GM12878 (cell line): ENCODE measurements at regions not wholly inside any gene's neighbourhood (a gene's known extent, or its start where the extent isn't known, plus 50 kb on each side); places are given as distances from the start of the nearest gene placed in this dataset.

Source experiments
- ATAC-seq: fragments of 200-7000 bp; cut with Tn5 transposase; 3 replicates; pipeline ENCODE4 v1.9.1; 2020; ENCODE audit warnings: mild to moderate bottlenecking, moderate library complexity
- BruUV-seq: library from RNA; stranded (reverse); fragments of 400-500 nt; replicated peaks from 2 replicates; lab custom pipeline; 2021; lab: Mats Ljungman, UMichigan
- CTCF ChIA-PET: fragments of 300-600 bp; sonication (Branson Sonifier 250); formaldehyde crosslinking; extraction: SDS; loops from one replicate; lab custom pipeline; 2021; ENCODE audit warnings: inconsistent platforms; lab: Yijun Ruan, JAX
- POLR2A ChIA-PET: fragments of 350-600 bp; formaldehyde crosslinking; extraction: SDS; loops from one replicate; lab custom pipeline; 2021; ENCODE audit warnings: inconsistent platforms; lab: Charles Lee
- RAD21 ChIA-PET: fragments of 300-600 bp; sonication (Branson Sonifier 250); formaldehyde crosslinking; loops from one replicate; lab custom pipeline; 2023; ENCODE audit warnings: antibody characterized with exemption; ENCODE audit not compliant: unreplicated experiment; lab: Charles Lee
- SMC1A ChIA-PET: fragments of 300-600 bp; sonication (Branson Sonifier 250); formaldehyde crosslinking; loops from one replicate; lab custom pipeline; 2023; ENCODE audit not compliant: unreplicated experiment, uncharacterized antibody; lab: Charles Lee
- DNase-seq: peaks from one replicate; pipeline ENCODE4 v3.0.0-alpha.2; 2011; ENCODE audit warnings: low read depth, low spot score
- FAIRE-seq: peaks from 3 replicates; lab custom pipeline; 2011; peaks lifted over from hg19 to GRCh38; lab: Jason Lieb, UNC
- H2AFZ ChIP-seq: 2 replicates; pipeline ENCODE4 v1.6.0; 2011; ENCODE audit warnings: low read depth, low read length, control low read depth; ENCODE audit not compliant: control insufficient read depth
- H3K27ac ChIP-seq: 2 replicates; pipeline ENCODE4 v1.5.1; 2011; ENCODE audit warnings: control low read depth; ENCODE audit not compliant: control insufficient read depth, insufficient read depth
- H3K27me3 ChIP-seq, 2 experiments: replicated peaks in 1 of 2; 2 replicates each; pipeline versions ENCODE4 v1.6.0 to v1.6.1; 2011; ENCODE audit warnings: low read length in 1 of 2; ENCODE audit not compliant: control insufficient read depth in 2 of 2, insufficient read depth in 2 of 2
- H3K36me3 ChIP-seq, 2 experiments: 2 replicates each; pipeline ENCODE4 v1.5.1; 2011; ENCODE audit warnings: low read length in 1 of 2; ENCODE audit not compliant: control insufficient read depth in 2 of 2, insufficient read depth in 2 of 2
- H3K4me1 ChIP-seq: 2 replicates; pipeline ENCODE4 v1.6.1; 2011; ENCODE audit warnings: mild to moderate bottlenecking, low read length, moderate library complexity, mixed read lengths; ENCODE audit not compliant: control insufficient read depth, insufficient read depth
- H3K4me2 ChIP-seq: 2 replicates; pipeline ENCODE4 v1.6.0; 2011; ENCODE audit warnings: control low read depth; ENCODE audit not compliant: control insufficient read depth, insufficient read depth
- H3K4me3 ChIP-seq: fragments of 200-600 bp; sonication (generic); 2 replicates; pipeline ENCODE4 v1.5.1; 2016
- H3K79me2 ChIP-seq: 2 replicates; pipeline ENCODE4 v1.6.0; 2011; ENCODE audit warnings: low read length; ENCODE audit not compliant: control insufficient read depth, insufficient read depth
- H3K9ac ChIP-seq: 2 replicates; pipeline ENCODE4 v1.8.0; 2011; ENCODE audit warnings: low read length, control low read depth, mixed read lengths; ENCODE audit not compliant: control insufficient read depth, insufficient read depth
- H3K9me3 ChIP-seq: replicated peaks from 3 replicates; pipeline ENCODE4 v1.5.1; 2011; ENCODE audit warnings: mild to moderate bottlenecking, low read length; ENCODE audit not compliant: control insufficient read depth, insufficient read depth
- H4K20me1 ChIP-seq: 2 replicates; pipeline ENCODE4 v1.6.0; 2011; ENCODE audit not compliant: control insufficient read depth, insufficient read depth
- BHLHE40 ChIP-seq, 2 experiments: fragments of 450-650 bp in 1 of 2; IDR thresholded peaks; 2 replicates each; pipeline ENCODE4 v1.6.1; 2011 to 2017; ENCODE audit warnings: low read depth in 2 of 2, borderline replicate concordance in 1 of 2, improper control_type of control experiment in 1 of 2, low read length in 1 of 2, mild to moderate bottlenecking in 1 of 2
- CBX5 ChIP-seq: sonication (generic); IDR thresholded peaks from 2 replicates; pipeline ENCODE4 v1.6.1; 2016; ENCODE audit warnings: low read depth, moderate library complexity, mild to moderate bottlenecking, inconsistent platforms
- EGR1 ChIP-seq, 2 experiments: IDR thresholded peaks; 1 replicate in 1 of 2; 2 replicates in 1 of 2; pipeline ENCODE4 v1.6.1; 2011 to 2012; ENCODE audit warnings: low read depth in 2 of 2, low read length in 2 of 2, borderline replicate concordance in 1 of 2, mild to moderate bottlenecking in 1 of 2, moderate library complexity in 1 of 2
- GATAD2B ChIP-seq: fragments of 450-650 bp; conservative IDR thresholded peaks from 2 replicates; pipeline ENCODE4 v1.6.1; 2017; ENCODE audit warnings: low read depth, mild to moderate bottlenecking, moderate library complexity
- IKZF2 ChIP-seq, 2 experiments: fragments of 450-650 bp; IDR thresholded peaks; 2 replicates each; pipeline ENCODE4 v1.6.1; 2017; ENCODE audit warnings: mild to moderate bottlenecking in 2 of 2, moderate library complexity in 2 of 2
- KLF5 ChIP-seq: fragments of 450-650 bp; IDR thresholded peaks from 2 replicates; pipeline ENCODE4 v1.6.1; 2014; ENCODE audit warnings: mild to moderate bottlenecking; ENCODE audit not compliant: partially characterized antibody
- MTA3 ChIP-seq: IDR thresholded peaks from 2 replicates; pipeline ENCODE4 v1.6.1; 2012; ENCODE audit warnings: low read length, inconsistent platforms, borderline replicate concordance
- POLR2AphosphoS5 ChIP-seq: IDR thresholded peaks from 2 replicates; pipeline ENCODE4 v1.6.1; 2011; ENCODE audit warnings: mild to moderate bottlenecking, low read length, inconsistent platforms
- RAD21 ChIP-seq: IDR thresholded peaks from 2 replicates; pipeline ENCODE4 v1.6.1; 2011; ENCODE audit warnings: mild to moderate bottlenecking, low read depth, low read length, moderate library complexity; ENCODE audit not compliant: insufficient read depth
- RBBP5 ChIP-seq: fragments of 200-600 bp; sonication (generic); conservative IDR thresholded peaks from 2 replicates; pipeline ENCODE4 v1.6.1; 2016
- SP1 ChIP-seq: IDR thresholded peaks from one replicate; pipeline ENCODE4 v1.6.1; 2011; ENCODE audit warnings: low read depth, low read length
- TCF12 ChIP-seq: IDR thresholded peaks from 2 replicates; pipeline ENCODE4 v1.6.1; 2011; ENCODE audit warnings: low read depth, mild to moderate bottlenecking, low read length
- ZNF217 ChIP-seq: fragments of 450-650 bp; IDR thresholded peaks from 2 replicates; pipeline ENCODE4 v1.6.1; 2017; ENCODE audit warnings: antibody characterized with exemption, mild to moderate bottlenecking
- WGBS: methylation state at CpG from one replicate; pipeline ENCODE4 v1.1.6; 2016; ENCODE audit warnings: low lambda C conversion rate; ENCODE audit not compliant: insufficient replicate concordance, insufficient coverage; ENCODE audit errors: missing lambda C conversion rate; 5-methylcytosine and 5-hydroxymethylcytosine counted together
- in situ Hi-C: fragments of 300-500 bp; cut with MboI; formaldehyde crosslinking; loops from 9 replicates; pipeline ENCODE4 v1.14.3; 2018; ENCODE audit warnings: mixed read lengths
- intact Hi-C: fragments of 100-400 bp; cut with micrococcal nuclease; formaldehyde crosslinking; loops from one replicate; pipeline ENCODE4 v1.14.2; 2022; ENCODE audit not compliant: unreplicated experiment
- TF ChIP-seq, protein P1 (sequence below): fragments of 450-650 bp; formaldehyde crosslinking; IDR thresholded peaks from 2 replicates; pipeline ENCODE4 v1.4.0; 2022; ENCODE audit warnings: mild to moderate bottlenecking, moderate library complexity

- Histone ChIP-seq H3K4me1 (no peaks in the 10 kb centered on the region), H3K9me3 (no peaks in the 10 kb centered on the region), H3K27me3 (no peaks in the 10 kb centered on the region), H3K27ac (no peak overlapping the region), H3K36me3 (no peaks in the 10 kb centered on the region), H3K4me2 (no peak overlapping the region), H3K4me3 (no peak overlapping the region), H3K79me2 (no peaks in the 10 kb centered on the region), H2AFZ (no peak overlapping the region), H3K9ac (no peak overlapping the region), H4K20me1 (no peaks in the 10 kb centered on the region)
- FAIRE-seq, result no peak
- ATAC-seq, result no peak
- ChIA-PET POLR2A (no interaction called here), RAD21 (no interaction called here), SMC1A (no interaction called here), CTCF (no interaction called here)
- TF ChIP-seq CBX5 (no peak), EGR1 (IDR thresholded peaks at IDR 0.05; ENCODE audit: borderline replicate concordance in 1 of 2, low read depth in 2 of 2, low read length in 2 of 2) (no peak), GATAD2B (no peak), RAD21 (no peak)
- TF ChIP-seq, protein P1, sequence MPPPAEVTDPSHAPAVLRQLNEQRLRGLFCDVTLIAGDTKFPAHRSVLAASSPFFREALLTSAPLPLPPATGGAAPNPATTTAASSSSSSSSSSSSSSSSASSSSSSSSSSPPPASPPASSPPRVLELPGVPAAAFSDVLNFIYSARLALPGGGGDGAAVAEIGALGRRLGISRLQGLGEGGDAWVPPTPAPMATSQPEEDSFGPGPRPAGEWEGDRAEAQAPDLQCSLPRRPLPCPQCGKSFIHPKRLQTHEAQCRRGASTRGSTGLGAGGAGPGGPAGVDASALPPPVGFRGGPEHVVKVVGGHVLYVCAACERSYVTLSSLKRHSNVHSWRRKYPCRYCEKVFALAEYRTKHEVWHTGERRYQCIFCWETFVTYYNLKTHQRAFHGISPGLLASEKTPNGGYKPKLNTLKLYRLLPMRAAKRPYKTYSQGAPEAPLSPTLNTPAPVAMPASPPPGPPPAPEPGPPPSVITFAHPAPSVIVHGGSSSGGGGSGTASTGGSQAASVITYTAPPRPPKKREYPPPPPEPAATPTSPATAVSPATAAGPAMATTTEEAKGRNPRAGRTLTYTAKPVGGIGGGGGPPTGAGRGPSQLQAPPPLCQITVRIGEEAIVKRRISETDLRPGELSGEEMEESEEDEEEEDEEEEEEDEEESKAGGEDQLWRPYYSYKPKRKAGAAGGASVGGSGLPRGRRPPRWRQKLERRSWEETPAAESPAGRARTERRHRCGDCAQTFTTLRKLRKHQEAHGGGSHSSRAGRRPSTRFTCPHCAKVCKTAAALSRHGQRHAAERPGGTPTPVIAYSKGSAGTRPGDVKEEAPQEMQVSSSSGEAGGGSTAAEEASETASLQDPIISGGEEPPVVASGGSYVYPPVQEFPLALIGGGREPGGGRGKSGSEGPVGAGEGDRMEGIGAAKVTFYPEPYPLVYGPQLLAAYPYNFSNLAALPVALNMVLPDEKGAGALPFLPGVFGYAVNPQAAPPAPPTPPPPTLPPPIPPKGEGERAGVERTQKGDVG (CRISPR knock-in tag), result no peak
- DNase-seq, result no peak
- intact Hi-C loops, result no loop called here
- in situ Hi-C loops, result no loop called here
- WGBS, result 0% methylated on average over 1 of the region's 1 CpG
- no TSS peak for BruUV-seq
Observed at GRCh38 chr7:80333040-80333439, 178.8 kb downstream of the GNAT3 start.

- no peak for ATAC-seq
- CTCF ChIA-PET, result no interaction called here
- DNase-seq, result no peak
- H3K27me3 ChIP-seq, result no peaks in the 10 kb centered on the region
- no peak overlapping the region for H3K27ac ChIP-seq
- H3K4me1 ChIP-seq, result no peaks in the 10 kb centered on the region
- SMC1A ChIA-PET, result no interaction called here
- H4K20me1 ChIP-seq, result no peaks in the 10 kb centered on the region
- in situ Hi-C loops, result no loop called here
- no peaks in the 10 kb centered on the region for H3K79me2 ChIP-seq
- no peak overlapping the region for H3K4me2 ChIP-seq
- POLR2A ChIA-PET, result no interaction called here
- no peaks in the 10 kb centered on the region for H3K9me3 ChIP-seq
- H3K36me3 ChIP-seq, result no peaks in the 10 kb centered on the region
- no peak for FAIRE-seq
- intact Hi-C loops, result no loop called here
- no peak overlapping the region for H3K4me3 ChIP-seq
- no peak overlapping the region for H3K9ac ChIP-seq
- no TSS peak for BruUV-seq
- RAD21 ChIA-PET, result no interaction called here
- H2AFZ ChIP-seq, result no peak overlapping the region
- TF ChIP-seq, protein P1 (CRISPR knock-in tag), result no peak
- no peak for TF ChIP-seq TCF12
- no peak for TF ChIP-seq SP1
- no peak for TF ChIP-seq RBBP5
- no peak for TF ChIP-seq BHLHE40 (IDR thresholded peaks at IDR 0.05; ENCODE audit: borderline replicate concordance in 1 of 2, low read depth in 2 of 2, low read length in 1 of 2)
- TF ChIP-seq KLF5, result no peak
- TF ChIP-seq MTA3, result no peak
- TF ChIP-seq IKZF2 (IDR thresholded peaks at IDR 0.05), result no peak
- no peak for TF ChIP-seq ZNF217
- no peak for TF ChIP-seq POLR2AphosphoS5
Observed at GRCh38 chr7:80330434-80330833, 181.4 kb downstream of the GNAT3 start.
